Heart left ventricle (tissue), 16 donors: ENCODE measurements at regions not wholly inside any gene's neighbourhood (a gene's known extent, or its start where the extent isn't known, plus 50 kb on each side); places are given as distances from the start of the nearest gene placed in this dataset.
A peak's percentile ranks its signal among the peaks of the same experiment; 100 is the strongest.
"Not testable (repeated sequence)": the region's sequence is repeated elsewhere in the genome, so short reads cannot be mapped to it uniquely, and the experiment has no call there.

ENCODE experiments used
- ATAC-seq, 4 donors: fragments of 200-7000 bp; cut with Tn5 transposase; one replicate each; pipeline ENCODE4 v1.9.1; 2020 to 2022; ENCODE audit warnings: moderate library complexity in 4 of 4, mild to moderate bottlenecking in 3 of 4, moderate number of reproducible peaks in 1 of 4
- DNase-seq, 5 donors: peaks; one replicate each; pipeline ENCODE4 v3.0.0-alpha.2; 2020
- H3K27ac ChIP-seq, 12 donors: fragments of 200-600 bp; sonication (generic) in 4 of 12; one replicate each; pipeline versions ENCODE4 v1.5.0 to v1.8.0; 2016 to 2022; ENCODE audit warnings: mild to moderate bottlenecking in 2 of 12
- H3K27me3 ChIP-seq, 9 donors: fragments of 200-600 bp; sonication (generic) in 2 of 9; one replicate each; pipeline versions ENCODE4 v1.5.1 to v1.8.0; 2016 to 2022; ENCODE audit warnings: mild to moderate bottlenecking in 3 of 9
- H3K36me3 ChIP-seq, 9 donors: fragments of 200-600 bp; sonication (generic) in 2 of 9; one replicate each; pipeline versions ENCODE4 v1.5.0 to v1.8.0; 2018 to 2022; ENCODE audit warnings: mild to moderate bottlenecking in 2 of 9
- H3K4me1 ChIP-seq, 12 donors: fragments of 200-600 bp; sonication (generic) in 4 of 12; one replicate each; pipeline versions ENCODE4 v1.5.0 to v1.8.0; 2016 to 2022; ENCODE audit warnings: mild to moderate bottlenecking in 3 of 12
- H3K4me3 ChIP-seq, 12 donors: fragments of 200-600 bp; sonication (generic) in 4 of 12; one replicate each; pipeline versions ENCODE4 v1.5.0 to v1.8.0; 2017 to 2022; ENCODE audit warnings: mild to moderate bottlenecking in 9 of 12, moderate library complexity in 4 of 12
- H3K9me3 ChIP-seq, 12 donors: fragments of 200-600 bp; sonication (generic) in 4 of 12; one replicate each; pipeline versions ENCODE4 v1.5.0 to v1.8.0; 2016 to 2022; ENCODE audit warnings: mild to moderate bottlenecking in 1 of 12
- POLR2A ChIP-seq, 2 donors: fragments of 450-650 bp; IDR thresholded peaks; one replicate each; pipeline ENCODE4 v1.6.1; 2017; ENCODE audit warnings: antibody characterized with exemption in 2 of 2, mild to moderate bottlenecking in 2 of 2, moderate library complexity in 2 of 2
- WGBS, 4 donors: extraction: QIAGEN DNeasy Blood & Tissue Kit in 2 of 4; methylation state at CpG; one replicate each; pipeline versions ENCODE4 v1.1.5 to v1.1.7; 2013 to 2018; 5-methylcytosine and 5-hydroxymethylcytosine counted together
- intact Hi-C, 10 donors: fragments of 100-400 bp; cut with DNase I; formaldehyde crosslinking; loops; one replicate each; pipeline versions ENCODE4 v1.11.1 to v1.14.2; 2022
- TF ChIP-seq, protein P1 (sequence below), 12 donors: fragments of 200-600 bp; sonication (generic) in 4 of 12; IDR thresholded peaks; one replicate each; pipeline versions ENCODE4 v1.5.0 to v1.8.0; 2018 to 2022; ENCODE audit warnings: antibody characterized with exemption in 12 of 12, mild to moderate bottlenecking in 5 of 12
- donor health status: ischemic (EF 13 %, LVEDD 7.1; RV severe dilation, severe dysfunction).
- donor health status: healthy with polysubstance abuse.
- donor health status: DM: no; HTN: yes; CAD: no.
- donor health status: DM: no; HTN: no; CAD: no.
- donor health status: ischemic (EF 25% LVEDD 6.9; RV normal size, moderate dysfunction).
- donor health status: ischemic (EF 25% LVEDD 5.7; RV mildly dilated, moderate dysfunction).
- donor health status: healthy.
- donor health status: DM: yes; HTN: yes; CAD: no.
- donor health status: ischemic (EF 35%, LVEDD 5.7; RV mildly dilated, moderate dysfunction).
- donor health status: nonischemic (EF 11% LVEDD 7.7; RV severe dilation, severe dysfunction).
- donor health status: DM: yes; HTN: yes; CAD: no.
- donor health status: PGD.
- donor health status: ischemic (EF 29% LVEDD 5.4; RV normal size, mild dysfunction).
- donor health status: nonischemic (EF 23%, LVEDD 6.1; RV moderate dilation, normal function).

DNA sequence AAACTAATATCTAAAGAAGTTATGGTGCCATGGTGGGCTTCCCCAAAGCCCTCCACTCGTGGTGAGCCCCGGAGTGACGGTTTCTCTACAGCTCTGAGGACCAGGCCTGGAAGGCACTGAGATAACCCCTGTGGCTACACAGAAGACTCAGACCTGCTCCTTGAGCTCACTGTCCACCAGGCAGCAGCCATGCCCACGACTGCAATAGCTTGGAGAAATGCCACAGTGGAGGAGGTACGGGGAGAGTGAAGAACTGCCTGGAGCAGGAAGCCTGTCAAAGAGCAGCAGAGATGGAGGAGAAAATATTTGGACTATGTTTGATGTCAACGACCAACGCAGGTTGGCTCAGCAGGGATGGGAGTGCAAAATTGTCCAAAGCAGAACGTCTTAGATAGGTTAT lies 300.1 kb upstream of the NPSR1 start:
- Histone ChIP-seq H3K27ac (no peak overlapping the region), H3K9me3 (no peaks in the 10 kb centered on the region), H3K36me3 (no peaks in the 10 kb centered on the region), H3K4me3 (no peak overlapping the region), H3K27me3 (no peaks in the 10 kb centered on the region), H3K4me1 (peaks cover 0 to 13% (median 4%) of the 10 kb centered on the region in 12 donors)
- intact Hi-C loops: no loop called here
- TF ChIP-seq POLR2A (IDR thresholded peaks at IDR 0.05): no peak
- TF ChIP-seq, protein P1, sequence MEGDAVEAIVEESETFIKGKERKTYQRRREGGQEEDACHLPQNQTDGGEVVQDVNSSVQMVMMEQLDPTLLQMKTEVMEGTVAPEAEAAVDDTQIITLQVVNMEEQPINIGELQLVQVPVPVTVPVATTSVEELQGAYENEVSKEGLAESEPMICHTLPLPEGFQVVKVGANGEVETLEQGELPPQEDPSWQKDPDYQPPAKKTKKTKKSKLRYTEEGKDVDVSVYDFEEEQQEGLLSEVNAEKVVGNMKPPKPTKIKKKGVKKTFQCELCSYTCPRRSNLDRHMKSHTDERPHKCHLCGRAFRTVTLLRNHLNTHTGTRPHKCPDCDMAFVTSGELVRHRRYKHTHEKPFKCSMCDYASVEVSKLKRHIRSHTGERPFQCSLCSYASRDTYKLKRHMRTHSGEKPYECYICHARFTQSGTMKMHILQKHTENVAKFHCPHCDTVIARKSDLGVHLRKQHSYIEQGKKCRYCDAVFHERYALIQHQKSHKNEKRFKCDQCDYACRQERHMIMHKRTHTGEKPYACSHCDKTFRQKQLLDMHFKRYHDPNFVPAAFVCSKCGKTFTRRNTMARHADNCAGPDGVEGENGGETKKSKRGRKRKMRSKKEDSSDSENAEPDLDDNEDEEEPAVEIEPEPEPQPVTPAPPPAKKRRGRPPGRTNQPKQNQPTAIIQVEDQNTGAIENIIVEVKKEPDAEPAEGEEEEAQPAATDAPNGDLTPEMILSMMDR (IDR thresholded peaks at IDR 0.05): no peak
- no peak for DNase-seq
- no peak for ATAC-seq
- 76 to 83% (median 81%) methylated on average over 8 of the region's 8 CpGs for WGBS, 4 donors

DNA sequence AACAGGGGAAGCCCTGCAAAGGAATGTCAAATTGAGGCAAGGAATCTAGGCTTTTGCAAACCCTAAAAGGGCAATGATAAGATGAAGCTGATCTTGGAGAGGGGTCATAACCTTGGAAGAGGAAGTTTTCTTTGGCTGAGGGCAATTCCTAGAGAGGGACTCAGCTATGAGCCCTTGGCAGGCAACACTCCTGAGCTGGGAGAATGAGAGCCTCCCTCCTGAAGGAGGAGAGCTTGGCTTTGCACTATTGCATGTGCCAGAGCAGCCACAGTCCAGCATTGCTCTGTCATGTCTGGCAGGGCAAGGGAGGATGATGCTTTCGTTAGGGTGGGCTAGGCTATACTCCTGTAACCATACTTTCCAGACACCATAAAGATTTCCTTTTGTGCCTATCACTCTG lies 299.4 kb upstream of the NPSR1 start:
- 79 to 100% (median 86%) methylated on average over 1 of the region's 1 CpG for WGBS, 4 donors
- not testable (repeated sequence) for ATAC-seq

DNA sequence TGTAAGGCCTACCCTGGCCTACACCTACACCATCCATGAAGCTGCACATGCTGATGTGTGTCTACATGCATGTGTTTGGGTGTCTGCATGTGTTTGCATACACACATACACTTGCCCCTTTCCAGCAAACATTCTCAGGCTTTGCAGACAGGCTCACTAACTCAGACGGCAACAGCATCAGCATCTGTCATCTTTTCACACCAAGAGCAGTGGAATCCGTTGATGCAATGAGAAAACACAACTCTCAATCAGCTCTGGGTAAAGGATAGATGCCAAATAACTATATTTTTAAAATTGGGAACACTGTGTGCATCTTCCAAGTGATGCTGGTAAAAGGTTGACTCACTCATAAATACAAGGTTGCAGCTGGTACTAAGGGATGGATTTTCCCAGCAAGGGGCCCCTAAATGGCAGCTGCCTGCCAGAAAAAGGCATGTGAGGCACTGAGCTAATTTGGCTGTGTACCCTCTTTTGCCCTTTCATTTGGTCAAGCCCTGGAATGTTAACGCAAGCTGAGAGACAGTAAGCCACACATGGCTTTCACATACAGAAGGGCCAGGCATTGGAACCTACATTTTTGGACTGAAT lies 296.3 kb upstream of the NPSR1 start:
- Histone ChIP-seq H3K9me3 (no peaks in the 10 kb centered on the region), H3K27me3 (no peaks in the 10 kb centered on the region), H3K4me3 (no peak overlapping the region), H3K27ac (no peak overlapping the region), H3K4me1 (peaks cover 0 to 2% (median 0%) of the 10 kb centered on the region in 12 donors), H3K36me3 (no peaks in the 10 kb centered on the region)
- peak in 2 of 4 donors; percentile 13 to 59 for ATAC-seq
- WGBS, 4 donors: 53 to 73% (median 66%) methylated on average over 3 of the region's 3 CpGs
- DNase-seq: no peak
- no peak for TF ChIP-seq POLR2A (IDR thresholded peaks at IDR 0.05)
- TF ChIP-seq, protein P1 (IDR thresholded peaks at IDR 0.05): no peak
- intact Hi-C loops: no loop called here

More for the DNA sequence above, 299.4 kb upstream of the NPSR1 start:
- H3K9me3 ChIP-seq, intact Hi-C loops, DNase-seq, H3K36me3 ChIP-seq, H3K27me3 ChIP-seq, H3K4me3 ChIP-seq, H3K27ac ChIP-seq: not testable (repeated sequence)
- H3K4me1 ChIP-seq: peaks cover 0 to 13% (median 4%) of the 10 kb centered on the region in 12 donors

DNA sequence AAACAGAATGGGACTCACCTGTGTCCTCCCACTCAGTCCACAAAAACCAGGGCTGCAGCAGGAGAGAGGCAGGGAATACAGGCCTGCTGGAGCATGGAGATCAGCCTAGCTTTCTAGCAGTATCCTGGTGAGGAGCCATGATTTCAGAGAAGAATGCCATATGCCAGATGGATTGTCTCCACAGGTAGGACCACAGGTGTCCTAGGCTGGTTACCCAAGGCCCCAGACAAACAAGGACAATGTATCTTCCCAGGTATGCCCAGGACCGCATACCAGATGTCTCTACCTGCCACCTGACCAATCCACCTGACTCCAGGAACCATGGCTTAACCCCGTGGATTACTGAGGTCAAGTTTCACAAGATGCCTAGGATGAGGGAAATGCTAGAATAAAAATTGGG lies 295.4 kb upstream of the NPSR1 start:
- intact Hi-C loops: no loop called here
- no peak for ATAC-seq
- H3K4me1 ChIP-seq: peaks cover 0 to 2% (median 0%) of the 10 kb centered on the region in 12 donors
- H3K27me3 ChIP-seq: no peaks in the 10 kb centered on the region
- no peaks in the 10 kb centered on the region for H3K36me3 ChIP-seq
- TF ChIP-seq POLR2A (IDR thresholded peaks at IDR 0.05): no peak
- TF ChIP-seq, protein P1 (IDR thresholded peaks at IDR 0.05): no peak
- no peak overlapping the region for H3K27ac ChIP-seq
- no peak for DNase-seq
- 56 to 94% (median 84%) methylated on average over 2 of the region's 2 CpGs for WGBS, 4 donors
- H3K9me3 ChIP-seq: no peaks in the 10 kb centered on the region
- no peak overlapping the region for H3K4me3 ChIP-seq

DNA sequence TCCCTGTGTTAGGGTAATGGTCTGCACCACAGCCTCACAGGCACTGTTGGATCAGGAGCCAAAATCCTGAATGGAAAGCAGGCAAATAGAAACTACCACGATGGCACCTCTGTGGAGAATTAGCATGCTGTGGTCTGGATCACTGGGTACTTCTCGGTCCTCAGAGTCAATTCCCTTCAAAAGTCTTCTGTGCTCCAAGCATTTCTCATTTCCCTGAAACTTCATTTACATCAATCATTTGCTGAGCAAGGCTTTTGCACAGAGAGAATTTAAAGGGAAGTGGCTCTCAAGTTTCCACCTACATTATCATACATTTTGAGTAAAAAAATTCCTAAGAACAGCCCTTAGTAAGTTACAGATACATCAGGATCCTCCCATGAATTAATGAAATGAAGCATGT lies 293.9 kb upstream of the NPSR1 start:
- 63 to 74% (median 72%) methylated on average over 2 of the region's 2 CpGs for WGBS, 4 donors
- no peak overlapping the region for H3K27ac ChIP-seq
- H3K4me3 ChIP-seq: no peak overlapping the region
- peaks cover 0 to 2% (median 0%) of the 10 kb centered on the region in 12 donors for H3K4me1 ChIP-seq
- no peak for TF ChIP-seq POLR2A (IDR thresholded peaks at IDR 0.05)
- TF ChIP-seq, protein P1 (IDR thresholded peaks at IDR 0.05): no peak
- ATAC-seq (no peak), DNase-seq (no peak)
- H3K9me3 ChIP-seq: no peaks in the 10 kb centered on the region
- no peaks in the 10 kb centered on the region for H3K36me3 ChIP-seq
- intact Hi-C loops: no loop called here
- no peaks in the 10 kb centered on the region for H3K27me3 ChIP-seq
